ENCODE measurements at regions not wholly inside any gene's neighbourhood (a gene's known extent, or its start where the extent isn't known, plus 50 kb on each side); places are given as distances from the start of the nearest gene placed in this dataset.

GRCh38 chr16:85392756-85393673, 220.1 kb upstream of the GSE1 start:
- DNase-seq = peak in 5 of 7 donors; percentile 0 to 22 (median 16)
- Histone ChIP-seq H3K9me3 (replicated peaks in 1 of 3) (no peaks in the 10 kb centered on the region), H3K4me1 (replicated peaks in 1 of 2) (peaks cover 37 to 60% of the 10 kb centered on the region in 2 donors), H3K4me3 (no peak overlapping the region), H3K27ac (peak overlapping the region in 2 of 5 donors; percentile 84 to 91), H3K36me3 (replicated peaks in 1 of 2) (no peaks in the 10 kb centered on the region), H3K27me3 (no peaks in the 10 kb centered on the region)
- WGBS, 4 donors = 82 to 94% (median 92%) methylated on average over 15 to 17 of the region's 17 CpGs
- TF ChIP-seq POLR2A (IDR thresholded peaks at IDR 0.05) = no peak
- no peak for TF ChIP-seq CTCF (IDR thresholded peaks at IDR 0.05)
- intact Hi-C loops (cut with DNase I) = loop anchor here in 1 of 2 donors (10.0 kb wide), 1 partner anchor 322 kb away; no protein-coding TSS in a partner anchor

- WGBS, 4 donors = 62 to 82% (median 72%) methylated on average over 20 to 34 of the region's 34 CpGs
- H3K4me3 ChIP-seq = no peak overlapping the region
- DNase-seq = peak in 6 of 7 donors; percentile 35 to 59 (median 57)
These were observed 219.3 kb upstream of the GSE1 start for GRCh38 chr16:85393674-85394451.

DNA sequence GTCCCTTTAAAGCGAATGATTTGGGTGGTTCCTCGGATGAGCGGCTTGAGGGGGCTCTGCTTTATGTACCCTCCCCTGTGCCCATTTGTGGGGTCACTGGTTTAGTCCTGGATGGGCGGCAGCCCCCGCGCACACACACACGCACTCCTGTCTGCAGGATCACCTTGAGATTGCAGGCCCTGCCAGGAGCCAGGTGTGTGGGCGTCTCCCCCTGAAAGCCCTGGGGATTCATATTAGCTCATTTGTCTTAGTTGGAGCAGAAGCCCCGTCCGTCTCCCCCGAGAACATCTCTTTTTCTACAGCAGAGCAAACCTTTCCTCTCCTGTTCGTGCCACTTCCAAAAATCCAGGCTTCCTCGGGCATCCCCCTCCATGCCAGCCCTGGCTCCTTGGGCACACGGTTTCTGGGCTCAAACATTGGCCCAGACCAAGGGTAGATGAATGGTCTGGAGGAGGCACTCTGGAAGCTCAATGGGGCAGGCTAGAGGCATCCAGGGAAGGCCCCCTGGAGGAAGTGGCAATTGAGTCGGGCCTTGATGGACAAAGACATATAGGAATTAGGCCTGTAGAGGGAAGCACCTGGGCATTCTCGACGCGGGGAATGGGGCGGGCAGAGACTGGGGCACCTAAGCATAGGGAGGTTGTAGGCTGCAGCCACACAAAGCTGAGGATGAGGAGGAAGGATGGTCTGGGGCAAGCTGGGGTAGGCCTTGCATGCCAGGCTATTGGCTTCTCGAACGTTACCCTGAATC, 218.5 kb upstream of the GSE1 start:
- TF ChIP-seq CTCF (IDR thresholded peaks at IDR 0.05) = no peak
- TF ChIP-seq POLR2A (IDR thresholded peaks at IDR 0.05) = no peak
- Histone ChIP-seq H3K4me3 (no peak overlapping the region), H3K27me3 (no peaks in the 10 kb centered on the region), H3K9me3 (replicated peaks in 1 of 3) (no peaks in the 10 kb centered on the region), H3K27ac (peak overlapping the region in 4 of 5 donors; percentile 30 to 84 (median 53)), H3K4me1 (replicated peaks in 1 of 2) (peaks cover 37 to 60% of the 10 kb centered on the region in 2 donors), H3K36me3 (replicated peaks in 1 of 2) (no peaks in the 10 kb centered on the region)
- 85 to 90% (median 87%) methylated on average over 20 to 21 of the region's 21 CpGs for WGBS, 4 donors
- peak in 4 of 7 donors; percentile 1 to 17 (median 11) for DNase-seq
- intact Hi-C loops (cut with DNase I) = loop anchor here in 1 of 2 donors (10.0 kb wide), 1 partner anchor 320 kb away; no protein-coding TSS in a partner anchor

More at GRCh38 chr16:85393674-85394451, 219.3 kb upstream of the GSE1 start:
- peak overlapping the region in 2 of 5 donors; percentile 76 to 84 for H3K27ac ChIP-seq
- TF ChIP-seq POLR2A (IDR thresholded peaks at IDR 0.05) (no peak), CTCF (IDR thresholded peaks at IDR 0.05) (peak; percentile 54 to 77 (median 67))
- no peaks in the 10 kb centered on the region for H3K27me3 ChIP-seq
- no peaks in the 10 kb centered on the region for H3K36me3 ChIP-seq (replicated peaks in 1 of 2)
- H3K4me1 ChIP-seq (replicated peaks in 1 of 2) = peaks cover 37 to 60% of the 10 kb centered on the region in 2 donors
- H3K9me3 ChIP-seq (replicated peaks in 1 of 3) = no peaks in the 10 kb centered on the region
- intact Hi-C loops (cut with DNase I) = loop anchor here in 1 of 2 donors (10.0 kb wide), 1 partner anchor 321 kb away; no protein-coding TSS in a partner anchor
